Uterus (tissue), 3 donors: ENCODE measurements at regions not wholly inside any gene's neighbourhood (a gene's known extent, or its start where the extent isn't known, plus 50 kb on each side); places are given as distances from the start of the nearest gene placed in this dataset.

Experiments
- DNase-seq, 2 donors: peaks; one replicate each; pipeline ENCODE4 v3.0.0-alpha.2; 2019 to 2020
- H3K27ac ChIP-seq, 2 donors: fragments of 200-600 bp; sonication (generic); 1 replicate in 1 of 2; 2 replicates in 1 of 2; pipeline ENCODE4 v1.5.1; 2016 to 2018
- H3K27me3 ChIP-seq, 2 donors: fragments of 200-600 bp; sonication (generic); one replicate each; pipeline ENCODE4 v1.5.1; 2018 to 2019; ENCODE audit warnings: control low read depth in 1 of 2
- H3K36me3 ChIP-seq, 2 donors: fragments of 200-600 bp; sonication (generic); one replicate each; pipeline ENCODE4 v1.5.1; 2019; ENCODE audit warnings: control low read depth in 1 of 2
- H3K4me1 ChIP-seq, 2 donors: fragments of 200-600 bp; sonication (generic); one replicate each; pipeline ENCODE4 v1.5.1; 2018 to 2019; ENCODE audit warnings: control low read depth in 1 of 2
- H3K4me3 ChIP-seq, 2 donors: fragments of 200-600 bp; sonication (generic); 1 replicate in 1 of 2; 2 replicates in 1 of 2; pipeline ENCODE4 v1.5.1; 2018 to 2019; ENCODE audit warnings: mild to moderate bottlenecking in 1 of 2
- H3K9me3 ChIP-seq, 2 donors: fragments of 200-600 bp; sonication (generic); one replicate each; pipeline ENCODE4 v1.5.1; 2019; ENCODE audit warnings: control low read depth in 1 of 2
- CTCF ChIP-seq, 4 experiments: fragments of 200-600 bp in 2 of 4; fragments of 450-650 bp in 2 of 4; sonication (generic) in 2 of 4; IDR thresholded peaks; one replicate each; pipeline ENCODE4 v1.5.1; 2016 to 2019; ENCODE audit warnings: antibody characterized with exemption in 4 of 4, mild to moderate bottlenecking in 2 of 4, moderate library complexity in 1 of 4
- POLR2A ChIP-seq, 2 donors: fragments of 450-650 bp; IDR thresholded peaks; one replicate each; pipeline ENCODE4 v1.6.1; 2016; ENCODE audit warnings: antibody characterized with exemption in 2 of 2, mild to moderate bottlenecking in 1 of 2, moderate library complexity in 1 of 2
- intact Hi-C: fragments of 100-400 bp; cut with DNase I; formaldehyde crosslinking; loops from one replicate; pipeline ENCODE4 v1.15.1; 2023; ENCODE audit warnings: low total_unique reads
- donor health status: DM: yes; HTN: yes; CAD: no.

- no peak overlapping the region for H3K4me3 ChIP-seq
- H3K9me3 ChIP-seq, result no peaks in the 10 kb centered on the region
- no peak for TF ChIP-seq POLR2A (IDR thresholded peaks at IDR 0.05)
- no peak for TF ChIP-seq CTCF (IDR thresholded peaks at IDR 0.05)
- H3K4me1 ChIP-seq, result peaks cover 0 to 5% of the 10 kb centered on the region in 2 donors
- H3K27ac ChIP-seq, result no peak overlapping the region
- intact Hi-C loops, result no loop called here
- H3K27me3 ChIP-seq, result no peaks in the 10 kb centered on the region
- DNase-seq, result no peak
- H3K36me3 ChIP-seq, result no peaks in the 10 kb centered on the region
These were observed 265.7 kb downstream of the XXYLT1 start for GRCh38 chr3:195005251-195005620.

GRCh38 chr3:195005759-195006510 lies 265.0 kb downstream of the XXYLT1 start:
- Histone ChIP-seq H3K4me1 (peaks cover 0 to 5% of the 10 kb centered on the region in 2 donors), H3K27ac (no peak overlapping the region), H3K27me3 (no peaks in the 10 kb centered on the region), H3K9me3 (no peaks in the 10 kb centered on the region), H3K4me3 (no peak overlapping the region), H3K36me3 (no peaks in the 10 kb centered on the region)
- DNase-seq, result no peak
- intact Hi-C loops, result no loop called here
- TF ChIP-seq POLR2A (IDR thresholded peaks at IDR 0.05) (no peak), CTCF (IDR thresholded peaks at IDR 0.05) (no peak)

DNA sequence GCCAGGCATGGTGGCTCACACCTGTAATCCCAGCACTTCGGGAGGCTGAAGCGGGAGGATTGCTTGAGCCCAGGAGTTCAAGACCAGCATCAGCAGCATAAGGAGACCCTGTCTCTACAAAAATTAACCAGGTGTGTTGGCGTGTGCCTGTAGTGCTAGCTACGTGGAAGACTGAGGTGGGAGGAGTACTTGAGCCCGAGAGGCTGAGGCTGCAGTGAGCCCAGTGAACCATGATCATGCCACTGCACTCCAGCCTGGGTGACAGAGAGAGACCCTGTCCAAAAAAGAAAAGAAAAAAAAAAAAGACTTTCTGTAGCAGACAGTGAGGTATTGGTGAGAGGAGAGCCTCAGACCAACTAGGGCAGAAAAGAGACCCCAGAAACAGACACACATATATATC lies 263.8 kb downstream of the XXYLT1 start:
- no peak for TF ChIP-seq CTCF (IDR thresholded peaks at IDR 0.05)
- TF ChIP-seq POLR2A (IDR thresholded peaks at IDR 0.05), result no peak
- H3K9me3 ChIP-seq, result no peaks in the 10 kb centered on the region
- no peaks in the 10 kb centered on the region for H3K27me3 ChIP-seq
- H3K27ac ChIP-seq, result no peak overlapping the region
- H3K36me3 ChIP-seq, result no peaks in the 10 kb centered on the region
- no peak for DNase-seq
- intact Hi-C loops, result no loop called here
- H3K4me1 ChIP-seq, result peaks cover 0 to 3% of the 10 kb centered on the region in 2 donors
- no peak overlapping the region for H3K4me3 ChIP-seq

DNA sequence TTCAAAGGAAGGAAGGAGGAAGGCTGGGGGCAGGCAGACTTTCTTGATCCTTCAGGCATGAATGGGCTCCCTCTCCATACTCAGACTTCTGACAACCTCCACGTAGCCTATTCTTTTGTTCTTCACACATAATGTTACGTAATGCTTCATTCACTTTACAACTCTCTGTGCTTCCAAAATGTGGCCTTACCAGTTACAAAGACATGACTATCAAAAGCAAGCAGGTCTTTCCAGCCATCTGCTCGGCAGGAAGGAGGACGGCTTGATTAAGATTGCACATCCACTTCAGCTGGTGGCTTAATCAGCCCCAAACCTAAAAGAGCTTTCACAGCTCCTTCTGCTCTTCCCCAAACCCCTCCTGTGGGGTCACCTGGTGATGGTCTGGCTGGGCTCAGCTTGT lies 263.2 kb downstream of the XXYLT1 start:
- Histone ChIP-seq H3K9me3 (no peaks in the 10 kb centered on the region), H3K27ac (no peak overlapping the region), H3K4me1 (no peaks in the 10 kb centered on the region), H3K4me3 (no peak overlapping the region), H3K36me3 (no peaks in the 10 kb centered on the region), H3K27me3 (no peaks in the 10 kb centered on the region)
- TF ChIP-seq POLR2A (IDR thresholded peaks at IDR 0.05), result no peak
- TF ChIP-seq CTCF (IDR thresholded peaks at IDR 0.05), result no peak
- DNase-seq, result no peak
- intact Hi-C loops, result no loop called here

GRCh38 chr3:195008816-195009215 lies 262.1 kb downstream of the XXYLT1 start:
- no peak for TF ChIP-seq POLR2A (IDR thresholded peaks at IDR 0.05)
- TF ChIP-seq CTCF (IDR thresholded peaks at IDR 0.05), result no peak
- Histone ChIP-seq H3K36me3 (no peaks in the 10 kb centered on the region), H3K27ac (no peak overlapping the region), H3K4me1 (no peaks in the 10 kb centered on the region), H3K4me3 (no peak overlapping the region), H3K9me3 (no peaks in the 10 kb centered on the region), H3K27me3 (no peaks in the 10 kb centered on the region)
- intact Hi-C loops, result no loop called here
- DNase-seq, result no peak
